Parathyroid adenoma (tissue), 2 donors: ENCODE measurements at regions not wholly inside any gene's neighbourhood (a gene's known extent, or its start where the extent isn't known, plus 50 kb on each side); places are given as distances from the start of the nearest gene placed in this dataset.

ENCODE experiments used
- H2AFZ ChIP-seq: fragments of 300-600 bp; sonication (generic); one replicate; pipeline ENCODE4 v1.7.0; 2017; ENCODE audit warnings: antibody characterized with exemption, mild to moderate bottlenecking
- H3K27ac ChIP-seq: fragments of 300-600 bp; sonication (generic); one replicate; pipeline ENCODE4 v1.7.0; 2017
- H3K27me3 ChIP-seq: fragments of 300-600 bp; sonication (generic); one replicate; pipeline ENCODE4 v1.7.0; 2017; ENCODE audit warnings: low read length; ENCODE audit not compliant: control insufficient read depth, insufficient read depth
- H3K36me3 ChIP-seq: fragments of 300-600 bp; sonication (generic); one replicate; pipeline ENCODE4 v1.7.0; 2017; ENCODE audit warnings: low read length; ENCODE audit not compliant: control insufficient read depth, insufficient read depth
- H3K4me1 ChIP-seq: fragments of 300-600 bp; sonication (generic); one replicate; pipeline ENCODE4 v1.7.0; 2017; ENCODE audit warnings: control low read depth
- H3K4me2 ChIP-seq: fragments of 300-600 bp; sonication (generic); one replicate; pipeline ENCODE4 v1.7.0; 2017; ENCODE audit warnings: low read length
- H3K4me3 ChIP-seq: fragments of 300-600 bp; sonication (generic); one replicate; pipeline ENCODE4 v1.7.0; 2017; ENCODE audit warnings: low read depth, low read length
- H3K79me2 ChIP-seq: fragments of 300-600 bp; sonication (generic); one replicate; pipeline ENCODE4 v1.7.0; 2017; ENCODE audit warnings: control low read depth
- H3K9ac ChIP-seq: fragments of 300-600 bp; sonication (generic); one replicate; pipeline ENCODE4 v1.7.0; 2017; ENCODE audit warnings: mild to moderate bottlenecking
- H3K9me3 ChIP-seq: fragments of 300-600 bp; sonication (generic); one replicate; pipeline ENCODE4 v1.7.0; 2017; ENCODE audit warnings: low read length; ENCODE audit not compliant: control insufficient read depth
- TF ChIP-seq, protein P1 (sequence below): fragments of 300-600 bp; sonication (generic); IDR thresholded peaks from one replicate; pipeline ENCODE4 v1.7.0; 2017; ENCODE audit warnings: antibody characterized with exemption, mild to moderate bottlenecking
- donor health status: primary hyperparathyroidism.

DNA sequence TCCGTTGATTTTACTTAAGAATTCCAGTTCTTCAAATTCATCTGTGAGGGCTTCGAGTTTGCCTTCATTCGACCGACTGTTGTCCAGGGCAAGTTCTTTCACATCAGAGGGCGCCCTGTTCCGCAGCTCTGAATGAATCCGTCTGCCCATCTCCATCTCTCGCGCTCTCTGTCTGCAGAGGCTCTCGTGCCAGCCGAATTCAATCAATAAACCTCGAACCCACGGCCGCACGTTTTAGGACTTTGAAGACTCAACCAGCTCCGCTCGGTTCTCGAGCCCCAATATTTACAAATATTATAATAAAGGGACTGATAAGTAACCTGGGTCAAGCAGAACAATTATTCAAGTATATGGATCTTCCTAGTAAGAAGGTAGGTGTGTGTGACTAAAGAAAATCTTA is 556.4 kb upstream of the SMIM31 start:
- no peak overlapping the region for H3K27ac ChIP-seq
- no peak overlapping the region for H2AFZ ChIP-seq
- H3K9me3 ChIP-seq, result no peaks in the 10 kb centered on the region
- H3K4me2 ChIP-seq, result no peak overlapping the region
- no peaks in the 10 kb centered on the region for H3K79me2 ChIP-seq
- no peak overlapping the region for H3K4me3 ChIP-seq
- H3K9ac ChIP-seq, result no peak overlapping the region
- no peaks in the 10 kb centered on the region for H3K36me3 ChIP-seq
- no peaks in the 10 kb centered on the region for H3K27me3 ChIP-seq
- H3K4me1 ChIP-seq, result no peaks in the 10 kb centered on the region
- TF ChIP-seq, protein P1, sequence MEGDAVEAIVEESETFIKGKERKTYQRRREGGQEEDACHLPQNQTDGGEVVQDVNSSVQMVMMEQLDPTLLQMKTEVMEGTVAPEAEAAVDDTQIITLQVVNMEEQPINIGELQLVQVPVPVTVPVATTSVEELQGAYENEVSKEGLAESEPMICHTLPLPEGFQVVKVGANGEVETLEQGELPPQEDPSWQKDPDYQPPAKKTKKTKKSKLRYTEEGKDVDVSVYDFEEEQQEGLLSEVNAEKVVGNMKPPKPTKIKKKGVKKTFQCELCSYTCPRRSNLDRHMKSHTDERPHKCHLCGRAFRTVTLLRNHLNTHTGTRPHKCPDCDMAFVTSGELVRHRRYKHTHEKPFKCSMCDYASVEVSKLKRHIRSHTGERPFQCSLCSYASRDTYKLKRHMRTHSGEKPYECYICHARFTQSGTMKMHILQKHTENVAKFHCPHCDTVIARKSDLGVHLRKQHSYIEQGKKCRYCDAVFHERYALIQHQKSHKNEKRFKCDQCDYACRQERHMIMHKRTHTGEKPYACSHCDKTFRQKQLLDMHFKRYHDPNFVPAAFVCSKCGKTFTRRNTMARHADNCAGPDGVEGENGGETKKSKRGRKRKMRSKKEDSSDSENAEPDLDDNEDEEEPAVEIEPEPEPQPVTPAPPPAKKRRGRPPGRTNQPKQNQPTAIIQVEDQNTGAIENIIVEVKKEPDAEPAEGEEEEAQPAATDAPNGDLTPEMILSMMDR, result no peak

- H3K27ac ChIP-seq, result no peak overlapping the region
- H3K79me2 ChIP-seq, result no peaks in the 10 kb centered on the region
- no peak overlapping the region for H3K4me3 ChIP-seq
- TF ChIP-seq, protein P1, result no peak
- H2AFZ ChIP-seq, result no peak overlapping the region
- no peaks in the 10 kb centered on the region for H3K36me3 ChIP-seq
- H3K9me3 ChIP-seq, result no peaks in the 10 kb centered on the region
- H3K4me1 ChIP-seq, result no peaks in the 10 kb centered on the region
- no peaks in the 10 kb centered on the region for H3K27me3 ChIP-seq
- H3K4me2 ChIP-seq, result no peak overlapping the region
- H3K9ac ChIP-seq, result no peak overlapping the region
Observed at GRCh38 chr4:164203476-164203875, 550.5 kb upstream of the SMIM31 start.

DNA sequence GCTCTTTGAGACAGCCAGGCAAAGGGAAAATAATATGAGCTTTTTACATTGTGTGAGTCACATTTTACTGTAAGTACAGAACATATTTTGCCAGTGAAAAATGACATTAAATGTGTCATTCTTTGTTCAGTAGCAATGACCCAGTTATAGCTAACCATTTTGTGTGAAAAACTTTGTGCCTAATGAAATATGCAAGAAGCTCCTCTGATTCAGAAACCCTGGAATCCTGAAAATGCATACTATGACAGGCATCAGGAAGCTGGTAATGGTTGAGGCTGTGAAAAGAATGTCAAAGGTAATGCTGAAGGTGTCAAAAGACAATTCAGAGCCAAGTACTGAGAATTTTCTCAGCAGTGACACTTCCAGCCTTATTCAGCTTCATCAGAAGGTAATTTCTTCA is 549.5 kb upstream of the SMIM31 start:
- Histone ChIP-seq H3K4me2 (no peak overlapping the region), H3K9ac (no peak overlapping the region), H3K4me3 (no peak overlapping the region), H2AFZ (no peak overlapping the region), H3K4me1 (no peaks in the 10 kb centered on the region), H3K27me3 (no peaks in the 10 kb centered on the region), H3K79me2 (no peaks in the 10 kb centered on the region), H3K27ac (no peak overlapping the region), H3K9me3 (no peaks in the 10 kb centered on the region), H3K36me3 (no peaks in the 10 kb centered on the region)
- TF ChIP-seq, protein P1, result no peak

GRCh38 chr4:164207460-164207859 is 546.5 kb upstream of the SMIM31 start:
- TF ChIP-seq, protein P1, result no peak
- H3K4me3 ChIP-seq, result no peak overlapping the region
- H3K4me1 ChIP-seq, result no peaks in the 10 kb centered on the region
- H3K9ac ChIP-seq, result no peak overlapping the region
- no peak overlapping the region for H2AFZ ChIP-seq
- no peak overlapping the region for H3K4me2 ChIP-seq
- H3K9me3 ChIP-seq, result no peaks in the 10 kb centered on the region
- no peak overlapping the region for H3K27ac ChIP-seq
- no peaks in the 10 kb centered on the region for H3K79me2 ChIP-seq
- H3K27me3 ChIP-seq, result no peaks in the 10 kb centered on the region
- no peaks in the 10 kb centered on the region for H3K36me3 ChIP-seq

DNA sequence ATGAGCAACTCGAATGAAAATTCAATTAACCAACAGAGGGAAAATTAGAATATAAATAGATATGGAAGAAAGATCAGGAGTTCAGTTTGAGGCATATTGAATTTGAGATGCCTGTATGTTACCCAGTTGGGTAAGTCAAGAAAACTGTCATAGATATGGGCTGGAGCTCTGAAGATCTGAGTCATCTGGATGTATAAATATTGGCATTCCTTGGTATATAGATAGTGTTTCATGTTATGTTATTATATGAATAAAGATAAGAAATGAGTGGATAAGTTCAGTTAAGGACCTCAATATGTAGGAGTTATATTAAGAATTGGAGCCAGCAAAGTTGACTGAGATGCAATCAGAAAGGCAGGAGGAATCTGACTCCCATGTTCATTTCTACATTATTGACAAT is 543.6 kb upstream of the SMIM31 start:
- H3K27me3 ChIP-seq, result no peaks in the 10 kb centered on the region
- no peak overlapping the region for H3K9ac ChIP-seq
- no peak overlapping the region for H2AFZ ChIP-seq
- H3K4me3 ChIP-seq, result no peak overlapping the region
- H3K4me2 ChIP-seq, result no peak overlapping the region
- no peak overlapping the region for H3K27ac ChIP-seq
- TF ChIP-seq, protein P1, result no peak
- no peaks in the 10 kb centered on the region for H3K79me2 ChIP-seq
- no peaks in the 10 kb centered on the region for H3K4me1 ChIP-seq
- no peaks in the 10 kb centered on the region for H3K9me3 ChIP-seq
- no peaks in the 10 kb centered on the region for H3K36me3 ChIP-seq
